WTC11 (cell line): ENCODE measurements at regions not wholly inside any gene's neighbourhood (a gene's known extent, or its start where the extent isn't known, plus 50 kb on each side); places are given as distances from the start of the nearest gene placed in this dataset.
A peak's percentile ranks its signal among the peaks of the same experiment; 100 is the strongest.

ENCODE experiments used
- ATAC-seq: fragments of 200-7000 bp; cut with Tn5 transposase; 2 replicates; pipeline ENCODE4 v1.10.0; 2021; ENCODE audit warnings: mild to moderate bottlenecking, moderate library complexity
- CTCF ChIA-PET: fragments of 300-600 bp; sonication (Branson Sonifier 250); formaldehyde crosslinking; loops from one replicate; lab custom pipeline; 2021; ENCODE audit warnings: antibody characterized with exemption; lab: Charles Lee
- POLR2A ChIA-PET: fragments of 350-600 bp; sonication (Branson Sonifier 250); formaldehyde crosslinking; loops from one replicate; lab custom pipeline; 2021; ENCODE audit warnings: antibody characterized with exemption; lab: Charles Lee
- DNase-seq: peaks from one replicate; pipeline ENCODE4 v3.0.0; 2021; ENCODE audit warnings: low spot score
- H3K27ac Mint-ChIP-seq: 2 replicates; pipeline ENCODE4 v1.8.0; 2021; ENCODE audit warnings: mixed read lengths
- H3K27me3 Mint-ChIP-seq: 2 replicates; pipeline ENCODE4 v1.8.0; 2021; ENCODE audit warnings: low read depth, mild to moderate bottlenecking, moderate library complexity, mixed read lengths
- H3K36me3 Mint-ChIP-seq: 2 replicates; pipeline ENCODE4 v1.8.0; 2021; ENCODE audit warnings: mixed read lengths
- H3K4me1 Mint-ChIP-seq: 2 replicates; pipeline ENCODE4 v1.8.0; 2022; ENCODE audit warnings: mixed read lengths
- H3K4me3 Mint-ChIP-seq: 2 replicates; pipeline ENCODE4 v1.8.0; 2021; ENCODE audit warnings: mild to moderate bottlenecking, moderate library complexity, mixed read lengths
- H3K9me3 Mint-ChIP-seq: 2 replicates; pipeline ENCODE4 v1.8.0; 2021; ENCODE audit warnings: mixed read lengths
- AFF4 ChIP-seq: sonication (generic); formaldehyde crosslinking; IDR thresholded peaks from 2 replicates; pipeline ENCODE4 v1.8.1; 2023; ENCODE audit warnings: mild to moderate bottlenecking, missing genetic modification reagents, borderline replicate concordance
- ATF6 ChIP-seq: sonication (generic); formaldehyde crosslinking; IDR thresholded peaks from 2 replicates; pipeline ENCODE4 v1.8.1; 2023; ENCODE audit warnings: mild to moderate bottlenecking, missing genetic modification reagents
- ELF4 ChIP-seq: sonication (generic); formaldehyde crosslinking; IDR thresholded peaks from 2 replicates; pipeline ENCODE4 v1.8.1; 2022; ENCODE audit warnings: low read depth, mild to moderate bottlenecking, moderate library complexity, missing genetic modification reagents
- HMGA2 ChIP-seq: fragments of 250-450 bp; sonication (Bioruptor Pico); IDR thresholded peaks from 2 replicates; pipeline ENCODE4 v1.4.0; 2021; ENCODE audit warnings: mild to moderate bottlenecking, moderate library complexity
- NR2C2 ChIP-seq: sonication (generic); formaldehyde crosslinking; IDR thresholded peaks from 2 replicates; pipeline ENCODE4 v1.8.0; 2022; ENCODE audit warnings: mild to moderate bottlenecking, missing genetic modification reagents
- RELA ChIP-seq: sonication (generic); formaldehyde crosslinking; IDR thresholded peaks from 2 replicates; pipeline ENCODE4 v1.8.1; 2022; ENCODE audit warnings: missing genetic modification reagents, mild to moderate bottlenecking, borderline replicate concordance
- RORB ChIP-seq: fragments of 250-450 bp; sonication (Bioruptor Pico); IDR thresholded peaks from 2 replicates; pipeline ENCODE4 v1.9.0; 2021; ENCODE audit warnings: mild to moderate bottlenecking
- ZBTB21 ChIP-seq: sonication (generic); formaldehyde crosslinking; IDR thresholded peaks from 2 replicates; pipeline ENCODE4 v1.8.1; 2023; ENCODE audit warnings: mild to moderate bottlenecking, missing genetic modification reagents, borderline replicate concordance
- ZNF138 ChIP-seq: sonication (generic); formaldehyde crosslinking; conservative IDR thresholded peaks from 2 replicates; pipeline ENCODE4 v1.8.1; 2022; ENCODE audit warnings: mild to moderate bottlenecking, moderate library complexity, missing genetic modification reagents
- ZNF263 ChIP-seq: sonication (generic); formaldehyde crosslinking; IDR thresholded peaks from 2 replicates; pipeline ENCODE4 v1.8.1; 2022; ENCODE audit warnings: low read depth, mild to moderate bottlenecking, moderate library complexity, missing genetic modification reagents
- ZNF423 ChIP-seq: fragments of 250-450 bp; sonication (Bioruptor Pico); IDR thresholded peaks from 2 replicates; pipeline ENCODE4 v2.1.2; 2022; ENCODE audit warnings: mild to moderate bottlenecking, moderate library complexity
- TF ChIP-seq, protein P1 (sequence below): sonication (generic); formaldehyde crosslinking; IDR thresholded peaks from 2 replicates; pipeline ENCODE4 v1.8.0; 2022; ENCODE audit warnings: mild to moderate bottlenecking, missing genetic modification reagents
- TF ChIP-seq, protein P2 (sequence below): fragments of 250-450 bp; sonication (Bioruptor Pico); IDR thresholded peaks from 2 replicates; pipeline ENCODE4 v1.9.0; 2021; ENCODE audit warnings: mild to moderate bottlenecking
- TF ChIP-seq, protein P3 (sequence below): fragments of 250-450 bp; sonication (Bioruptor Pico); conservative IDR thresholded peaks from 2 replicates; pipeline ENCODE4 v1.9.0; 2021; ENCODE audit warnings: mild to moderate bottlenecking
- TF ChIP-seq, protein P4 (sequence below): sonication (generic); formaldehyde crosslinking; IDR thresholded peaks from 2 replicates; pipeline ENCODE4 v1.8.1; 2022; ENCODE audit warnings: mild to moderate bottlenecking, missing genetic modification reagents, moderate library complexity, borderline replicate concordance

GRCh38 chr11:71131861-71132260 lies 120.5 kb downstream of the SHANK2 start (continued):
- TF ChIP-seq, protein P1, sequence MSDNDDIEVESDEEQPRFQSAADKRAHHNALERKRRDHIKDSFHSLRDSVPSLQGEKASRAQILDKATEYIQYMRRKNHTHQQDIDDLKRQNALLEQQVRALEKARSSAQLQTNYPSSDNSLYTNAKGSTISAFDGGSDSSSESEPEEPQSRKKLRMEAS (CRISPR knock-in tag): no peak
- TF ChIP-seq ELF4: no peak
- TF ChIP-seq ZNF423 (CRISPR knock-in tag): no peak
- no peak for TF ChIP-seq ZNF263 (CRISPR knock-in tag)
- no peak for TF ChIP-seq ZNF138 (CRISPR knock-in tag)
- TF ChIP-seq, protein P2, sequence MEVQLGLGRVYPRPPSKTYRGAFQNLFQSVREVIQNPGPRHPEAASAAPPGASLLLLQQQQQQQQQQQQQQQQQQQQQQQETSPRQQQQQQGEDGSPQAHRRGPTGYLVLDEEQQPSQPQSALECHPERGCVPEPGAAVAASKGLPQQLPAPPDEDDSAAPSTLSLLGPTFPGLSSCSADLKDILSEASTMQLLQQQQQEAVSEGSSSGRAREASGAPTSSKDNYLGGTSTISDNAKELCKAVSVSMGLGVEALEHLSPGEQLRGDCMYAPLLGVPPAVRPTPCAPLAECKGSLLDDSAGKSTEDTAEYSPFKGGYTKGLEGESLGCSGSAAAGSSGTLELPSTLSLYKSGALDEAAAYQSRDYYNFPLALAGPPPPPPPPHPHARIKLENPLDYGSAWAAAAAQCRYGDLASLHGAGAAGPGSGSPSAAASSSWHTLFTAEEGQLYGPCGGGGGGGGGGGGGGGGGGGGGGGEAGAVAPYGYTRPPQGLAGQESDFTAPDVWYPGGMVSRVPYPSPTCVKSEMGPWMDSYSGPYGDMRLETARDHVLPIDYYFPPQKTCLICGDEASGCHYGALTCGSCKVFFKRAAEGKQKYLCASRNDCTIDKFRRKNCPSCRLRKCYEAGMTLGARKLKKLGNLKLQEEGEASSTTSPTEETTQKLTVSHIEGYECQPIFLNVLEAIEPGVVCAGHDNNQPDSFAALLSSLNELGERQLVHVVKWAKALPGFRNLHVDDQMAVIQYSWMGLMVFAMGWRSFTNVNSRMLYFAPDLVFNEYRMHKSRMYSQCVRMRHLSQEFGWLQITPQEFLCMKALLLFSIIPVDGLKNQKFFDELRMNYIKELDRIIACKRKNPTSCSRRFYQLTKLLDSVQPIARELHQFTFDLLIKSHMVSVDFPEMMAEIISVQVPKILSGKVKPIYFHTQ: no peak
- TF ChIP-seq AFF4: no peak

GRCh38 chr11:71130106-71130505 lies 122.3 kb downstream of the SHANK2 start:
- CTCF ChIA-PET: interaction anchor here (1.5 to 2.6 kb wide), 2 partner anchors 9 kb away, joined by 3 to 5 read pairs; no protein-coding TSS in a partner anchor
- POLR2A ChIA-PET: no interaction called here
- Mint-ChIP-seq H3K4me1 (peaks cover 10% of the 10 kb centered on the region), H3K36me3 (peaks cover 38% of the 10 kb centered on the region), H3K9me3 (no peaks in the 10 kb centered on the region; the same call in 1 of the 2 replicates), H3K4me3 (no peak overlapping the region), H3K27me3 (no peaks in the 10 kb centered on the region), H3K27ac (peak overlapping the region; percentile 71; the same call in 1 of the 2 replicates)
- no peak for ATAC-seq
- TF ChIP-seq ATF6 (CRISPR knock-in tag) (no peak), RORB (CRISPR knock-in tag) (no peak), RELA (CRISPR knock-in tag) (no peak), HMGA2 (CRISPR knock-in tag) (no peak)
- TF ChIP-seq, protein P3, sequence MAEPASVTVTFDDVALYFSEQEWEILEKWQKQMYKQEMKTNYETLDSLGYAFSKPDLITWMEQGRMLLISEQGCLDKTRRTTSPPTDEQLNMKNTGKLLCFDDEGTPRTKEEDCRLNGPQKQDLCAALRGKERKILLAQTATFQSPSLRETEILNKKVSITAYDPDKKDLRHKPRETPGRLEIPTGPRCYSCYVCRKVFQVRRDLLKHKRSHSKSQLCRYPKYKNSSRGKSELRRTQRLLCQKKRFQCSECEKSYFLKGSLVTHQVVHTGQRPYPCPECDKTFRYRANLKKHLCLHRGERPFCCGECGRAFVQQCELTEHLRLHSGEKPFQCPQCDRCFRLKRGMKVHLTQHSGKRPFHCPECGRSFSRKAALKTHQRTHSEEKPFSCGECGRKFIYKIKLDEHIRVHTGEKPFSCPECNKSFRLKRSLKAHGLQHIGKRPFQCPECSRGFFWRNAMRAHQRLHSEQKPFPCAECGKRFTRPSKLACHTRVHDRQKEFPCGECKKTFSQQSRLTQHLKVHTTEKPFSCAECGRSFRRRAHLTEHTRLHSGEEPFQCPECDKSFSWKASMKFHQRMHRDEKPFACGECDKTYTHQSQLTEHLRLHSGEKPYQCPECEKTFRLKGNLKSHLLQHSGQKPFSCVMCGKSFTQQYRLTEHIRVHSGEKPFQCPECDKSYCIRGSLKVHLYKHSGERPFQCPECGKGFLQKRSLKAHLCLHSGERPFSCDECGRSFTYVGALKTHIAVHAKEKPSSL (CRISPR knock-in tag): no peak
- no peak for DNase-seq

DNA sequence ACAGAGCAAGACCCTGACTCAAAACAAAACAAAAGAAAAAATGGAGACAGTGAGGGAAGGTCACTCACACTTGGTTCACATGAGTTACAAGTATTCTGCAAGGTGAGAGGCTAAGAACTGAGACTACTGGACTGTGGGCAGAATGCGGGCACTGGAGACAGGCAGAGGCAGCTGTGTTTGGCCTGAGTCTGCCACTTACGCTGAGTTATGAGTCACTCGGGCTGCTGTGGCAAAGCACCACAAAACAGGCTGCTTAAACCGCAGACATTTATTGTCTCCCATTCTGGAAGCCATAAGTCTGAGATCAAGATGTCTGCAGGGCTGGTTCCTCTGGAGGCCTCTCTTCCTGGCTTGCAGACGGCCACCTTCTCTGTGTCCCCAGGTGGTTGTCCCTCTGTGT lies 122.8 kb downstream of the SHANK2 start:
- Mint-ChIP-seq H3K4me3 (no peak overlapping the region), H3K27ac (peak overlapping the region; percentile 71; the same call in 1 of the 2 replicates)
- DNase-seq: no peak
- ATAC-seq: no peak
- POLR2A ChIA-PET: no interaction called here
- TF ChIP-seq ZBTB21 (CRISPR knock-in tag) (no peak), NR2C2 (CRISPR knock-in tag) (no peak)
- TF ChIP-seq, protein P2: no peak
- TF ChIP-seq, protein P4, sequence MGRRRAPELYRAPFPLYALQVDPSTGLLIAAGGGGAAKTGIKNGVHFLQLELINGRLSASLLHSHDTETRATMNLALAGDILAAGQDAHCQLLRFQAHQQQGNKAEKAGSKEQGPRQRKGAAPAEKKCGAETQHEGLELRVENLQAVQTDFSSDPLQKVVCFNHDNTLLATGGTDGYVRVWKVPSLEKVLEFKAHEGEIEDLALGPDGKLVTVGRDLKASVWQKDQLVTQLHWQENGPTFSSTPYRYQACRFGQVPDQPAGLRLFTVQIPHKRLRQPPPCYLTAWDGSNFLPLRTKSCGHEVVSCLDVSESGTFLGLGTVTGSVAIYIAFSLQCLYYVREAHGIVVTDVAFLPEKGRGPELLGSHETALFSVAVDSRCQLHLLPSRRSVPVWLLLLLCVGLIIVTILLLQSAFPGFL (CRISPR knock-in tag): no peak
- TF ChIP-seq, all 79 proteins: peak for 0
- Mint-ChIP-seq H3K4me1 (peaks cover 10% of the 10 kb centered on the region), H3K9me3 (no peaks in the 10 kb centered on the region; the same call in 1 of the 2 replicates), H3K36me3 (peaks cover 43% of the 10 kb centered on the region), H3K27me3 (no peaks in the 10 kb centered on the region)
- CTCF ChIA-PET: interaction anchor here (1.5 kb wide), 1 partner anchor 9 kb away, joined by 3 read pairs; no protein-coding TSS in a partner anchor
